ENCODE measurements at regions not wholly inside any gene's neighbourhood (a gene's known extent, or its start where the extent isn't known, plus 50 kb on each side); places are given as distances from the start of the nearest gene placed in this dataset.

GRCh38 chr10:4730998-4731397 lies 95.0 kb upstream of the AKR1E2 start:
- H3K27me3 ChIP-seq (ENCODE audit: control insufficient read depth, insufficient read depth, low read length): no peaks in the 10 kb centered on the region
- H3K4me3 ChIP-seq (ENCODE audit: low read depth, low read length): no peak overlapping the region
- FAIRE-seq: no peak

GRCh38 chr10:4725917-4726606 lies 99.9 kb upstream of the AKR1E2 start:
- Histone ChIP-seq H3K4me3 (ENCODE audit: low read depth, low read length) (no peak overlapping the region), H3K27me3 (ENCODE audit: control insufficient read depth, insufficient read depth, low read length) (no peaks in the 10 kb centered on the region), H3K36me3 (ENCODE audit: control insufficient read depth, insufficient read depth, low read length) (no peaks in the 10 kb centered on the region)
- FAIRE-seq (no peak), DNase-seq (ENCODE audit: low read depth) (peak; percentile 98)
- TF ChIP-seq, protein P1, sequence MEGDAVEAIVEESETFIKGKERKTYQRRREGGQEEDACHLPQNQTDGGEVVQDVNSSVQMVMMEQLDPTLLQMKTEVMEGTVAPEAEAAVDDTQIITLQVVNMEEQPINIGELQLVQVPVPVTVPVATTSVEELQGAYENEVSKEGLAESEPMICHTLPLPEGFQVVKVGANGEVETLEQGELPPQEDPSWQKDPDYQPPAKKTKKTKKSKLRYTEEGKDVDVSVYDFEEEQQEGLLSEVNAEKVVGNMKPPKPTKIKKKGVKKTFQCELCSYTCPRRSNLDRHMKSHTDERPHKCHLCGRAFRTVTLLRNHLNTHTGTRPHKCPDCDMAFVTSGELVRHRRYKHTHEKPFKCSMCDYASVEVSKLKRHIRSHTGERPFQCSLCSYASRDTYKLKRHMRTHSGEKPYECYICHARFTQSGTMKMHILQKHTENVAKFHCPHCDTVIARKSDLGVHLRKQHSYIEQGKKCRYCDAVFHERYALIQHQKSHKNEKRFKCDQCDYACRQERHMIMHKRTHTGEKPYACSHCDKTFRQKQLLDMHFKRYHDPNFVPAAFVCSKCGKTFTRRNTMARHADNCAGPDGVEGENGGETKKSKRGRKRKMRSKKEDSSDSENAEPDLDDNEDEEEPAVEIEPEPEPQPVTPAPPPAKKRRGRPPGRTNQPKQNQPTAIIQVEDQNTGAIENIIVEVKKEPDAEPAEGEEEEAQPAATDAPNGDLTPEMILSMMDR (IDR thresholded peaks at IDR 0.05; ENCODE audit: insufficient read depth, low read length, severe bottlenecking): no peak

More at GRCh38 chr10:4730998-4731397, 95.0 kb upstream of the AKR1E2 start:
- TF ChIP-seq, protein P1 (IDR thresholded peaks at IDR 0.05; ENCODE audit: insufficient read depth, low read length, severe bottlenecking): no peak
- no peak for DNase-seq (ENCODE audit: low read depth)
- H3K36me3 ChIP-seq (ENCODE audit: control insufficient read depth, insufficient read depth, low read length): no peaks in the 10 kb centered on the region

DNA sequence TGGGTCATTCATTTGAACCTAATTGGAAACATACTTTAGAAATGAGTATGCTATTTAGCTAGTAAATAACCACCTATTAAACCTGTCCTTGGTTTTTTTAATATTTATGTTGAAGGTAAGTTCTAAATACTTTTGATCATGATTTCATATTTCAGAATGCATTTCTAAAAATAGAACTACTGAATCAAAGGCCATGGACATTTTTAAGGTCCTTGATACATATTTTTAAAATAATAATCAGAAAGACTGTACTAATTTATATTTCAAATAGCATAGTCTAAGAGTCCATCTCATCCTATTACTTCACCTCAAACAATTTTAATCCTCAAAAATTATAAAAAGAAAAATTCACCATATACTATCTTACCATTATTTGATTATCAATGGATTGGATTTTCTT lies 102.1 kb upstream of the AKR1E2 start:
- FAIRE-seq: no peak
- TF ChIP-seq, protein P1 (IDR thresholded peaks at IDR 0.05; ENCODE audit: insufficient read depth, low read length, severe bottlenecking): no peak
- Histone ChIP-seq H3K4me3 (ENCODE audit: low read depth, low read length) (no peak overlapping the region), H3K36me3 (ENCODE audit: control insufficient read depth, insufficient read depth, low read length) (no peaks in the 10 kb centered on the region), H3K27me3 (ENCODE audit: control insufficient read depth, insufficient read depth, low read length) (no peaks in the 10 kb centered on the region)
- DNase-seq (ENCODE audit: low read depth): no peak

- Histone ChIP-seq H3K27me3 (ENCODE audit: control insufficient read depth, insufficient read depth, low read length) (no peaks in the 10 kb centered on the region), H3K36me3 (ENCODE audit: control insufficient read depth, insufficient read depth, low read length) (no peaks in the 10 kb centered on the region), H3K4me3 (ENCODE audit: low read depth, low read length) (no peak overlapping the region)
- TF ChIP-seq, protein P1 (IDR thresholded peaks at IDR 0.05; ENCODE audit: insufficient read depth, low read length, severe bottlenecking): no peak
- DNase-seq (ENCODE audit: low read depth) (peak; percentile 92), FAIRE-seq (no peak)
These were observed 103.8 kb upstream of the AKR1E2 start for GRCh38 chr10:4721999-4722753.

GRCh38 chr10:4720463-4720862 lies 105.5 kb upstream of the AKR1E2 start:
- peak; percentile 81 for FAIRE-seq
- Histone ChIP-seq H3K36me3 (ENCODE audit: control insufficient read depth, insufficient read depth, low read length) (no peaks in the 10 kb centered on the region), H3K4me3 (ENCODE audit: low read depth, low read length) (no peak overlapping the region), H3K27me3 (ENCODE audit: control insufficient read depth, insufficient read depth, low read length) (no peaks in the 10 kb centered on the region)
- no peak for DNase-seq (ENCODE audit: low read depth)
- TF ChIP-seq, protein P1 (IDR thresholded peaks at IDR 0.05; ENCODE audit: insufficient read depth, low read length, severe bottlenecking): no peak

Data from bronchial epithelial cell (primary cell).